Nephron (organoid): ENCODE measurements at regions not wholly inside any gene's neighbourhood (a gene's known extent, or its start where the extent isn't known, plus 50 kb on each side); places are given as distances from the start of the nearest gene placed in this dataset.

Source experiments
- H3K27ac Mint-ChIP-seq, 3 experiments: 2 replicates each; pipeline ENCODE4 v1.8.0; 2020; ENCODE audit warnings: mixed read lengths in 3 of 3, mild to moderate bottlenecking in 2 of 3, moderate library complexity in 1 of 3
- H3K27me3 Mint-ChIP-seq: 2 replicates; pipeline ENCODE4 v1.8.0; 2021; ENCODE audit warnings: low read depth, mild to moderate bottlenecking, moderate library complexity, mixed read lengths
- H3K36me3 Mint-ChIP-seq: 2 replicates; pipeline ENCODE4 v1.8.0; 2020; ENCODE audit warnings: low read depth, mixed read lengths
- H3K4me1 Mint-ChIP-seq: 2 replicates; pipeline ENCODE4 v1.8.0; 2020; ENCODE audit warnings: mixed read lengths
- H3K4me3 Mint-ChIP-seq, 3 experiments: 2 replicates each; pipeline ENCODE4 v1.8.0; 2020; ENCODE audit warnings: mild to moderate bottlenecking in 3 of 3, mixed read lengths in 3 of 3, moderate library complexity in 2 of 3
- H3K9me3 Mint-ChIP-seq: 2 replicates; pipeline ENCODE4 v1.8.0; 2020; ENCODE audit warnings: mixed read lengths
- CTCF ChIP-seq, 3 experiments: fragments of 200-600 bp; sonication (generic); IDR thresholded peaks; one replicate each; pipeline ENCODE4 v1.5.0; 2021; ENCODE audit warnings: antibody characterized with exemption in 3 of 3; ENCODE audit not compliant: unreplicated experiment in 3 of 3

GRCh38 chr5:66406761-66407336, 189.3 kb upstream of the MAST4 start:
- no peak overlapping the region for H3K27ac Mint-ChIP-seq
- H3K36me3 Mint-ChIP-seq, result peaks cover 4% of the 10 kb centered on the region
- TF ChIP-seq CTCF (IDR thresholded peaks at IDR 0.05; ENCODE audit: unreplicated experiment in 3 of 3), result no peak
- peaks cover 4% of the 10 kb centered on the region for H3K4me1 Mint-ChIP-seq
- no peaks in the 10 kb centered on the region for H3K27me3 Mint-ChIP-seq
- H3K4me3 Mint-ChIP-seq, result no peak overlapping the region
- H3K9me3 Mint-ChIP-seq, result peaks cover 7% of the 10 kb centered on the region

GRCh38 chr5:66407765-66408164, 188.4 kb upstream of the MAST4 start:
- Mint-ChIP-seq H3K36me3 (peaks cover 4% of the 10 kb centered on the region), H3K27me3 (no peaks in the 10 kb centered on the region), H3K9me3 (peaks cover 7% of the 10 kb centered on the region), H3K27ac (no peak overlapping the region), H3K4me1 (peaks cover 4% of the 10 kb centered on the region), H3K4me3 (no peak overlapping the region)
- TF ChIP-seq CTCF (IDR thresholded peaks at IDR 0.05; ENCODE audit: unreplicated experiment in 3 of 3), result no peak

- Mint-ChIP-seq H3K27me3 (no peaks in the 10 kb centered on the region), H3K36me3 (peaks cover 4% of the 10 kb centered on the region), H3K27ac (no peak overlapping the region)
Observed at GRCh38 chr5:66408576-66408975, 187.6 kb upstream of the MAST4 start.

GRCh38 chr5:66410122-66410521, 186.1 kb upstream of the MAST4 start:
- no peak for TF ChIP-seq CTCF (IDR thresholded peaks at IDR 0.05; ENCODE audit: unreplicated experiment in 3 of 3)
- H3K36me3 Mint-ChIP-seq, result no peaks in the 10 kb centered on the region
- no peak overlapping the region for H3K27ac Mint-ChIP-seq
- no peaks in the 10 kb centered on the region for H3K27me3 Mint-ChIP-seq
- H3K9me3 Mint-ChIP-seq, result peaks cover 3% of the 10 kb centered on the region
- no peak overlapping the region for H3K4me3 Mint-ChIP-seq
- H3K4me1 Mint-ChIP-seq, result peaks cover 4% of the 10 kb centered on the region

More at GRCh38 chr5:66408576-66408975, 187.6 kb upstream of the MAST4 start:
- Mint-ChIP-seq H3K4me3 (no peak overlapping the region), H3K4me1 (peaks cover 4% of the 10 kb centered on the region), H3K9me3 (peaks cover 7% of the 10 kb centered on the region)
- TF ChIP-seq CTCF (IDR thresholded peaks at IDR 0.05; ENCODE audit: unreplicated experiment in 3 of 3), result no peak

- peaks cover 4% of the 10 kb centered on the region for H3K4me1 Mint-ChIP-seq
- H3K36me3 Mint-ChIP-seq, result no peaks in the 10 kb centered on the region
- peaks cover 3% of the 10 kb centered on the region for H3K9me3 Mint-ChIP-seq
- TF ChIP-seq CTCF (IDR thresholded peaks at IDR 0.05; ENCODE audit: unreplicated experiment in 3 of 3), result no peak
- no peaks in the 10 kb centered on the region for H3K27me3 Mint-ChIP-seq
- no peak overlapping the region for H3K4me3 Mint-ChIP-seq
- H3K27ac Mint-ChIP-seq, result no peak overlapping the region
Observed at GRCh38 chr5:66411701-66412100, 184.5 kb upstream of the MAST4 start.

- no peak overlapping the region for H3K4me3 Mint-ChIP-seq
- peaks cover 3% of the 10 kb centered on the region for H3K9me3 Mint-ChIP-seq
- no peaks in the 10 kb centered on the region for H3K36me3 Mint-ChIP-seq
- H3K27me3 Mint-ChIP-seq, result no peaks in the 10 kb centered on the region
- H3K4me1 Mint-ChIP-seq, result peaks cover 4% of the 10 kb centered on the region
- no peak for TF ChIP-seq CTCF (IDR thresholded peaks at IDR 0.05; ENCODE audit: unreplicated experiment in 3 of 3)
- no peak overlapping the region for H3K27ac Mint-ChIP-seq
Observed at GRCh38 chr5:66413931-66414330, 182.3 kb upstream of the MAST4 start.
